ENCODE measurements at regions not wholly inside any gene's neighbourhood (a gene's known extent, or its start where the extent isn't known, plus 50 kb on each side); places are given as distances from the start of the nearest gene placed in this dataset.
A peak's percentile ranks its signal among the peaks of the same experiment; 100 is the strongest.

DNA sequence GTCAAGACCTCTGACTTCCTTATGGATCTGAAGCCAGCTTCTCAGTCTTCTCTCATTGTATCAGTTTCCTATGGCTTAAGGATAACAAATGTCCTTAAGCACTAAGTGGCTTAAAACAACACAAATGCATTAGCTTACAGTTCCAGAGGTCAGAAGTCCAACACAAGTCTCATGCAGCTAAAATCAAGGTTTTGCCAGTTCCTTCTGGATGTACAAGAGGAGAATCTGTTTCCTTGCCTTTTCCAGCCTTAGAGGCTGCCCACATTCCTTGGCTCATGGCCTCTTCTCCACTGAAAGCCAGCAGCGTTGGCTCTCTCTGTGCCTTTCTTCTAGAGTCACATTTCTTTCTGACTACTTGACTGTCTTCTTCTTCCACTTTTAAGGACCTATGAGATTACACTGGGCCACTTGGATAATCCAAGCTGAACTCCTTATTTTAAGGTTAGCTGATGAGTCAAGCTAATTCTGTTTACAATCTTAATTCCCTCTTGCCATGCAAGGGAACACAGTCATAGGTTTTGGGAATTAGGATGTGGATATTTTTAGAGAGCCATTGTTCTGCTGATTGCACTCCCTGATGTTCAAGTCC is 179.0 kb downstream of the BCAS1 start:
- Mint-ChIP-seq H3K4me3 (no peak overlapping the region), H3K27me3 (no peaks in the 10 kb centered on the region), H3K9me3 (peaks cover 0 to 3% (median 0%) of the 10 kb centered on the region in 11 donors), H3K36me3 (peaks cover 0 to 12% (median 0%) of the 10 kb centered on the region in 5 donors), H3K27ac (peak overlapping the region in 2 of 9 donors; percentile 12 to 20), H3K4me1 (peaks cover 10 to 36% (median 33%) of the 10 kb centered on the region in 7 donors)
- Histone ChIP-seq H3K9me3 (ENCODE audit: control insufficient read depth in 2 of 3, low read length in 3 of 3) (no peaks in the 10 kb centered on the region), H3K4me1 (ENCODE audit: control insufficient read depth in 2 of 2, insufficient read depth in 2 of 2, low read length in 2 of 2) (peaks cover 0 to 7% of the 10 kb centered on the region in 2 donors), H3K36me3 (ENCODE audit: control insufficient read depth in 2 of 3, insufficient read depth in 3 of 3, low read length in 3 of 3) (no peaks in the 10 kb centered on the region), H3K27me3 (ENCODE audit: control insufficient read depth in 2 of 2, insufficient read depth in 2 of 2, low read length in 2 of 2) (no peaks in the 10 kb centered on the region), H3K4me3 (ENCODE audit: low read length) (no peak overlapping the region), H3K27ac (ENCODE audit: low read depth, low read length) (no peak overlapping the region)
- CTCF ChIA-PET: no interaction called here
- DNase-seq: no peak
- intact Hi-C loops (cut with micrococcal nuclease): no loop called here
- POLR2A ChIA-PET: interaction anchor here (1.0 to 2.5 kb wide), 2 partner anchors 19 to 269 kb away, joined by 4 to 6 read pairs; no protein-coding TSS in a partner anchor
- ATAC-seq: no peak

DNA sequence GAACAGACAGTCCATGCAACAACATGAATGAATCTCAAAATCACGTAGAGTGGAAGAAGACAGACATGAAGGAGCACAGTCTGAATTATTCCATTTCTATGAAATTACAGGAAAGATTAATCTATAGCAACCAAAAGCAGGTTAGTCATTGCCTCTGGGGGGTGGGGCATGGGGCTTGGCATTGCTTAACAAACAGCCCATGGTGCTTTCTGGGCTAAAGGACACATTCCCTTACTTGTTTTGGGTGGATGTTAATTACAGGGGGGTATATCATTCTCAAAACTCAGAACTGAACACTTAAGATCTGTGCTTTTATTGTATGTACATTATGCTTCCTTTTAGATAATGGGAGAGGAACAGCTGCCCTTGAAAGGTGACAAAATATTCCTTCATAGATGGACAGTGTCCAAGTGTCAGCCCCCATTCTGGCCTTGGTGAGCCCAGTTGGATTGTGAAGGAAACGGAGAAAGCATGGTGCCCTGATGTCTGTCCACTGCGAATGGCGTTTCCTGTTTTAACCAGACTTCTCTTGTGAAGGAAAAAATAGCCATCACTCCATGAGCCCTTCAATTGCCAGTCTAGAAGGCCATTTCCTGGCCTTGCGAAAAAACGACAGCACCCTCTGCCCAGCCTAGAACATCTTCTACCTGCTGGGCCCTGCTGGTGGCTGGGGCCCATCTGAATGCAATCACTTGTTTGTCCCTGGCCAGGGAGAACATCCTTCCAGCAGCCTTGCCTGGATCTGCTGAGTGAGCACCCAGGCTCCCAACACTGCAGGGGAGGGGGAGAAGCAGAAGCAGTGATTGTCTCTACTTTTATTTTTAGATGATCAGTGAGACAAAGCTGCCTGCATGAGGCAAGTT is 179.7 kb downstream of the BCAS1 start:
- POLR2A ChIA-PET: interaction anchor here (0.6 to 2.5 kb wide), 4 partner anchors 16 to 942 kb away, joined by 3 to 6 read pairs (median 4); no protein-coding TSS in a partner anchor
- H3K27ac ChIP-seq (ENCODE audit: low read depth, low read length): no peak overlapping the region
- peak overlapping the region in 2 of 9 donors; percentile 0 to 41 for H3K27ac Mint-ChIP-seq
- DNase-seq (no peak), ATAC-seq (no peak)
- H3K27me3 Mint-ChIP-seq: no peaks in the 10 kb centered on the region
- peaks cover 0 to 7% of the 10 kb centered on the region in 2 donors for H3K4me1 ChIP-seq (ENCODE audit: control insufficient read depth in 2 of 2, insufficient read depth in 2 of 2, low read length in 2 of 2)
- intact Hi-C loops (cut with micrococcal nuclease): no loop called here
- no peaks in the 10 kb centered on the region for H3K36me3 ChIP-seq (ENCODE audit: control insufficient read depth in 2 of 3, insufficient read depth in 3 of 3, low read length in 3 of 3)
- CTCF ChIA-PET: no interaction called here
- H3K9me3 ChIP-seq (ENCODE audit: control insufficient read depth in 2 of 3, low read length in 3 of 3): no peaks in the 10 kb centered on the region
- no peak overlapping the region for H3K4me3 Mint-ChIP-seq
- H3K27me3 ChIP-seq (ENCODE audit: control insufficient read depth in 2 of 2, insufficient read depth in 2 of 2, low read length in 2 of 2): no peaks in the 10 kb centered on the region
- peaks cover 10 to 42% (median 33%) of the 10 kb centered on the region in 7 donors for H3K4me1 Mint-ChIP-seq
- H3K4me3 ChIP-seq (ENCODE audit: low read length): no peak overlapping the region
- H3K36me3 Mint-ChIP-seq: peaks cover 0 to 12% (median 0%) of the 10 kb centered on the region in 5 donors
- peaks cover 0 to 3% (median 0%) of the 10 kb centered on the region in 11 donors for H3K9me3 Mint-ChIP-seq

- H3K9me3 Mint-ChIP-seq: peaks cover 0 to 3% (median 0%) of the 10 kb centered on the region in 11 donors
- POLR2A ChIA-PET: interaction anchor here (0.6 to 0.8 kb wide), 2 partner anchors 17 to 941 kb away, joined by 3 to 4 read pairs; no protein-coding TSS in a partner anchor
- intact Hi-C loops (cut with micrococcal nuclease): no loop called here
- no peak overlapping the region for H3K27ac ChIP-seq (ENCODE audit: low read depth, low read length)
- no peak for DNase-seq
- no peaks in the 10 kb centered on the region for H3K36me3 ChIP-seq (ENCODE audit: control insufficient read depth in 2 of 3, insufficient read depth in 3 of 3, low read length in 3 of 3)
- no peaks in the 10 kb centered on the region for H3K27me3 Mint-ChIP-seq
- no peak overlapping the region for H3K4me3 ChIP-seq (ENCODE audit: low read length)
- H3K27me3 ChIP-seq (ENCODE audit: control insufficient read depth in 2 of 2, insufficient read depth in 2 of 2, low read length in 2 of 2): no peaks in the 10 kb centered on the region
- H3K4me1 ChIP-seq (ENCODE audit: control insufficient read depth in 2 of 2, insufficient read depth in 2 of 2, low read length in 2 of 2): peaks cover 4 to 11% of the 10 kb centered on the region in 2 donors
- H3K9me3 ChIP-seq (ENCODE audit: control insufficient read depth in 2 of 3, low read length in 3 of 3): no peaks in the 10 kb centered on the region
- H3K27ac Mint-ChIP-seq: peak overlapping the region in 1 of 9 donors; percentile 53
- CTCF ChIA-PET: no interaction called here
- H3K4me3 Mint-ChIP-seq: no peak overlapping the region
- peaks cover 0 to 12% (median 0%) of the 10 kb centered on the region in 5 donors for H3K36me3 Mint-ChIP-seq
- H3K4me1 Mint-ChIP-seq: peaks cover 14 to 45% (median 35%) of the 10 kb centered on the region in 7 donors
- ATAC-seq: no peak
Measured at GRCh38 chr20:53889411-53890148, 180.8 kb downstream of the BCAS1 start.

DNA sequence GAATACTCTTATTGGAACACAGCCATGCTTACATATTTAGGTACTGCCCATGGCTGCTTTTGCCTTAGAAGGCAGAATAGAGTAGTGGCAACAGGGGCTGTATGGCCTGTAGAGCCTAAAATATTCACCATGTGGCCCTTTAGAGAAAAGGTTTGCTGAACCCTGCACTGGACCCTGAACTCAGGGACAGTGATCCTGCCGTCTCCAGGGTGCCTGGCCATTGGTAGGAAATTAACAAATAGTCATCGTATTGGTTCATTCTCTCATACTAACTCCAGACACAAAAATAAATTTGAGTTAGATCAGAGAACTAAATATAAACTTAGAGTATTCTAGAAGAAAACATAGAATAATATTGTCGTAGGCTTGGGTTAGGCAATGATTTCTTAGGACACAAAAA is 181.4 kb downstream of the BCAS1 start:
- H3K9me3 Mint-ChIP-seq: peaks cover 0 to 3% (median 0%) of the 10 kb centered on the region in 11 donors
- peaks cover 15 to 49% (median 36%) of the 10 kb centered on the region in 7 donors for H3K4me1 Mint-ChIP-seq
- H3K27me3 Mint-ChIP-seq: no peaks in the 10 kb centered on the region
- ChIA-PET POLR2A (no interaction called here), CTCF (no interaction called here)
- H3K4me3 Mint-ChIP-seq: no peak overlapping the region
- Histone ChIP-seq H3K4me3 (ENCODE audit: low read length) (no peak overlapping the region), H3K9me3 (ENCODE audit: control insufficient read depth in 2 of 3, low read length in 3 of 3) (no peaks in the 10 kb centered on the region), H3K27ac (ENCODE audit: low read depth, low read length) (no peak overlapping the region), H3K4me1 (ENCODE audit: control insufficient read depth in 2 of 2, insufficient read depth in 2 of 2, low read length in 2 of 2) (peaks cover 11% of the 10 kb centered on the region in 2 donors), H3K27me3 (ENCODE audit: control insufficient read depth in 2 of 2, insufficient read depth in 2 of 2, low read length in 2 of 2) (no peaks in the 10 kb centered on the region), H3K36me3 (ENCODE audit: control insufficient read depth in 2 of 3, insufficient read depth in 3 of 3, low read length in 3 of 3) (no peaks in the 10 kb centered on the region)
- DNase-seq (no peak), ATAC-seq (no peak)
- H3K27ac Mint-ChIP-seq: no peak overlapping the region
- peaks cover 0 to 12% (median 0%) of the 10 kb centered on the region in 5 donors for H3K36me3 Mint-ChIP-seq
- intact Hi-C loops (cut with micrococcal nuclease): no loop called here

DNA sequence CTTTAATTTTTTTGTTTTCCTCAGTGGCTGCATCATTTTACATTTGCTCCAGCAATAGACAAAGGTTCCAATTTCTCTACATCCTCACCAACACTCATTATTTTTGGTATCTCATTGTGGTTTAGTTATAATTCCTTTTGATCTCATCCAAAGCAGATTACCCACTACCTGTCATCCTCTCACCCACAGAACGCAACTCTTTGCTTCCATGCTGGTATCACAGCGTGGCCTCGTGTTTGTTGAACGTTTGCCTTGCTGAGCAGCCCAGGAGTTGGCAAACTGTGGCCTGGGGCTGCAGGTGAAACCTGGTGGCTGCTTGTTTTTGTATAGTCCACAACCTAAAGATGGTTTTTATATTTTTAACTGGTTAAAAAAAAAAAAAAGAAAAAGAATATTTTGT is 181.9 kb downstream of the BCAS1 start:
- DNase-seq: peak in 1 of 9 donors; percentile 13
- Histone ChIP-seq H3K27ac (ENCODE audit: low read depth, low read length) (no peak overlapping the region), H3K4me1 (ENCODE audit: control insufficient read depth in 2 of 2, insufficient read depth in 2 of 2, low read length in 2 of 2) (peaks cover 11 to 12% of the 10 kb centered on the region in 2 donors), H3K36me3 (ENCODE audit: control insufficient read depth in 2 of 3, insufficient read depth in 3 of 3, low read length in 3 of 3) (no peaks in the 10 kb centered on the region), H3K9me3 (ENCODE audit: control insufficient read depth in 2 of 3, low read length in 3 of 3) (no peaks in the 10 kb centered on the region), H3K4me3 (ENCODE audit: low read length) (no peak overlapping the region), H3K27me3 (ENCODE audit: control insufficient read depth in 2 of 2, insufficient read depth in 2 of 2, low read length in 2 of 2) (no peaks in the 10 kb centered on the region)
- Mint-ChIP-seq H3K36me3 (peaks cover 0 to 12% (median 0%) of the 10 kb centered on the region in 5 donors), H3K27me3 (no peaks in the 10 kb centered on the region), H3K4me1 (peaks cover 14 to 47% (median 35%) of the 10 kb centered on the region in 7 donors), H3K27ac (peak overlapping the region in 1 of 9 donors; percentile 41), H3K4me3 (peak overlapping the region in 1 of 10 donors; percentile 42), H3K9me3 (peaks cover 0 to 3% (median 0%) of the 10 kb centered on the region in 11 donors)
- ATAC-seq: no peak
- intact Hi-C loops (cut with micrococcal nuclease): no loop called here
- ChIA-PET POLR2A (no interaction called here), CTCF (no interaction called here)

DNA sequence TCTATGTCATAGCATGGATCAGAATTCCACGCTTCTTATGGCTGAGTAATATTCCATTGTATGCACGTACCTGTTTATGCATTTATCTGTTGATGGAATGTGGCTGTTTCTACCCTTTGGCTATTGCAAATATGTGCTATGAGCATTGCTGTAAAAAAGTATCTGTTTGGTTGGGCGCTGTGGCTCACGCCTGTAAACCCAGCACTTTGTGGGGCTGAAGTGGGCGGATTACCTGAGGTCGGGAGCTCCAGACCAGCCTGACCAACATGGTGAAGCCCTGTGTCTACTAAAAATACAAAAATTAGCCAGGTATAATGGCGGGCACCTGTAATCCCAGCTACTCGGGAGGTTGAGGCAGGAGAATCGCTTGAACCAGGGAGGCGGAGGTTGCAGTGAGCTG is 182.4 kb downstream of the BCAS1 start:
- Mint-ChIP-seq H3K36me3 (peaks cover 0 to 10% (median 0%) of the 10 kb centered on the region in 5 donors), H3K9me3 (peaks cover 0 to 3% (median 0%) of the 10 kb centered on the region in 11 donors), H3K27me3 (no peaks in the 10 kb centered on the region), H3K27ac (no peak overlapping the region), H3K4me1 (peaks cover 10 to 43% (median 29%) of the 10 kb centered on the region in 7 donors), H3K4me3 (peak overlapping the region in 1 of 10 donors; percentile 42)
- no peak overlapping the region for H3K4me3 ChIP-seq (ENCODE audit: low read length)
- no peaks in the 10 kb centered on the region for H3K27me3 ChIP-seq (ENCODE audit: control insufficient read depth in 2 of 2, insufficient read depth in 2 of 2, low read length in 2 of 2)
- intact Hi-C loops (cut with micrococcal nuclease): no loop called here
- no peak overlapping the region for H3K27ac ChIP-seq (ENCODE audit: low read depth, low read length)
- H3K4me1 ChIP-seq (ENCODE audit: control insufficient read depth in 2 of 2, insufficient read depth in 2 of 2, low read length in 2 of 2): peaks cover 6 to 12% of the 10 kb centered on the region in 2 donors
- ATAC-seq (no peak), DNase-seq (no peak)
- ChIA-PET POLR2A (no interaction called here), CTCF (no interaction called here)
- no peaks in the 10 kb centered on the region for H3K36me3 ChIP-seq (ENCODE audit: control insufficient read depth in 2 of 3, insufficient read depth in 3 of 3, low read length in 3 of 3)
- no peaks in the 10 kb centered on the region for H3K9me3 ChIP-seq (ENCODE audit: control insufficient read depth in 2 of 3, low read length in 3 of 3)
